DMS79 (cell line): ENCODE measurements at regions not wholly inside any gene's neighbourhood (a gene's known extent, or its start where the extent isn't known, plus 50 kb on each side); places are given as distances from the start of the nearest gene placed in this dataset.

Experiments used
- DNase-seq: peaks from one replicate; lab custom pipeline; 2025; lab: John Stamatoyannopoulos, UW

- DNase-seq = no peak
Measured at GRCh38 chr2:81940266-81940955, 1635.9 kb upstream of the LRRTM1 start.

GRCh38 chr2:81937944-81938343, 1633.4 kb upstream of the LRRTM1 start:
- no peak for DNase-seq

GRCh38 chr2:81903534-81903933, 1599.0 kb upstream of the LRRTM1 start:
- no peak for DNase-seq

GRCh38 chr2:81901017-81901416, 1596.5 kb upstream of the LRRTM1 start:
- DNase-seq = no peak

- no peak for DNase-seq
Measured at GRCh38 chr2:81895620-81896250, 1591.2 kb upstream of the LRRTM1 start.

- DNase-seq = no peak
Measured at GRCh38 chr2:81894451-81894990, 1590.0 kb upstream of the LRRTM1 start.

GRCh38 chr2:81876624-81877023, 1572.1 kb upstream of the LRRTM1 start:
- no peak for DNase-seq

GRCh38 chr2:81872006-81872405, 1567.5 kb upstream of the LRRTM1 start:
- DNase-seq = no peak

GRCh38 chr2:81870119-81870518, 1565.6 kb upstream of the LRRTM1 start:
- DNase-seq = no peak

- DNase-seq = no peak
Measured at GRCh38 chr2:81858998-81859397, 1554.4 kb upstream of the LRRTM1 start.

GRCh38 chr2:81853341-81853740, 1548.8 kb upstream of the LRRTM1 start:
- DNase-seq = no peak

- DNase-seq = no peak
Measured at GRCh38 chr2:81852651-81853050, 1548.1 kb upstream of the LRRTM1 start.

- no peak for DNase-seq
Measured at GRCh38 chr2:81839780-81840179, 1535.2 kb upstream of the LRRTM1 start.

- DNase-seq = no peak
Measured at GRCh38 chr2:81835321-81836000, 1530.9 kb upstream of the LRRTM1 start.

- no peak for DNase-seq
Measured at GRCh38 chr2:81786811-81787210, 1482.3 kb upstream of the LRRTM1 start.

- no peak for DNase-seq
Measured at GRCh38 chr2:81767187-81767912, 1462.8 kb upstream of the LRRTM1 start.

- DNase-seq = no peak
Measured at GRCh38 chr2:81747481-81748070, 1443.0 kb upstream of the LRRTM1 start.

GRCh38 chr2:81739966-81740365, 1435.4 kb upstream of the LRRTM1 start:
- no peak for DNase-seq

GRCh38 chr2:81734981-81735380, 1430.4 kb upstream of the LRRTM1 start:
- no peak for DNase-seq

GRCh38 chr2:81714817-81715216, 1410.3 kb upstream of the LRRTM1 start:
- DNase-seq = no peak

GRCh38 chr2:81706856-81707255, 1402.3 kb upstream of the LRRTM1 start:
- no peak for DNase-seq

- DNase-seq = no peak
Measured at GRCh38 chr2:81703831-81704230, 1399.3 kb upstream of the LRRTM1 start.
